K562 (cell line): ENCODE measurements at regions not wholly inside any gene's neighbourhood (a gene's known extent, or its start where the extent isn't known, plus 50 kb on each side); places are given as distances from the start of the nearest gene placed in this dataset.

Experiments
- ATAC-seq: fragments of 200-7000 bp; cut with Tn5 transposase; 3 replicates; pipeline ENCODE4 v1.9.1; 2020; ENCODE audit warnings: moderate library complexity
- BruUV-seq: library from RNA; stranded (reverse); fragments of 400-500 nt; replicated peaks from 2 replicates; lab custom pipeline; 2021; lab: Mats Ljungman, UMichigan
- CTCF ChIA-PET: fragments of 300-600 bp; formaldehyde crosslinking; extraction: SDS; loops from one replicate; lab custom pipeline; 2021; ENCODE audit warnings: low intra/inter-chr PET ratio; lab: Yijun Ruan, JAX
- POLR2A ChIA-PET: fragments of 300-600, 350-650 bp; sonication (Branson Sonifier 250); formaldehyde crosslinking; extraction: SDS; loops from one replicate; lab custom pipeline; 2021; ENCODE audit warnings: antibody characterized with exemption, inconsistent platforms; lab: Yijun Ruan, JAX
- DNase-seq, 4 experiments: peaks; one replicate each; pipeline versions ENCODE4 v3.0.0 to v3.0.0-alpha.2; 2011 to 2018; ENCODE audit warnings: low spot score in 3 of 4, mixed read lengths in 3 of 4; ENCODE audit errors: extremely low read depth in 1 of 4
- FAIRE-seq: peaks from 2 replicates; lab custom pipeline; 2011; peaks lifted over from hg19 to GRCh38; lab: Jason Lieb, UNC
- H2AFZ ChIP-seq: 2 replicates; pipeline ENCODE4 v1.6.0; 2011; ENCODE audit warnings: low read depth, low read length, control low read depth, inconsistent platforms
- H3K27ac ChIP-seq: fragments of 200-600 bp; 3 replicates; pipeline ENCODE4 v1.8.0; 2011; ENCODE audit warnings: low read depth, mild to moderate bottlenecking, control low read depth, inconsistent platforms, low read length, moderate library complexity, mixed read lengths; ENCODE audit errors: extremely low read depth
- H3K27me3 ChIP-seq, 2 experiments: fragments of 300-600 bp in 1 of 2; 2 replicates in 1 of 2; 3 replicates in 1 of 2; pipeline versions ENCODE4 v1.6.0 to v1.8.0; 2011; ENCODE audit warnings: inconsistent platforms in 2 of 2, low read length in 2 of 2, mild to moderate bottlenecking in 1 of 2, mixed read lengths in 1 of 2, moderate library complexity in 1 of 2; ENCODE audit not compliant: control insufficient read depth in 2 of 2, insufficient read depth in 2 of 2
- H3K36me3 ChIP-seq: fragments of 300-600 bp; 3 replicates; pipeline ENCODE4 v1.8.0; 2011; ENCODE audit warnings: mild to moderate bottlenecking, low read length, inconsistent platforms; ENCODE audit not compliant: control insufficient read depth, insufficient read depth
- H3K4me1 ChIP-seq, 2 experiments: fragments of 200-600 bp in 1 of 2; replicated peaks in 1 of 2; 2 replicates in 1 of 2; 3 replicates in 1 of 2; pipeline versions ENCODE4 v1.5.1 to v1.8.0; 2011; ENCODE audit warnings: inconsistent platforms in 2 of 2, low read length in 2 of 2, mild to moderate bottlenecking in 1 of 2, mixed read lengths in 1 of 2, moderate library complexity in 1 of 2; ENCODE audit not compliant: control insufficient read depth in 2 of 2, insufficient read depth in 2 of 2
- H3K4me2 ChIP-seq: 2 replicates; pipeline ENCODE4 v1.6.1; 2011; ENCODE audit warnings: low read length, control low read depth, inconsistent platforms, mixed read lengths; ENCODE audit not compliant: insufficient read depth
- H3K4me3 ChIP-seq: fragments of 200-600 bp; sonication (generic), shearing (Covaris generic); 2 replicates; pipeline ENCODE4 v1.5.1; 2016; ENCODE audit warnings: control low read depth, inconsistent platforms
- H3K79me2 ChIP-seq: fragments of 200-600 bp; 3 replicates; pipeline ENCODE4 v1.8.0; 2011; ENCODE audit warnings: low read length, inconsistent platforms; ENCODE audit not compliant: control insufficient read depth, insufficient read depth
- H3K9ac ChIP-seq, 2 experiments: 2 replicates each; pipeline versions ENCODE4 v1.6.0 to v1.6.1; 2011; ENCODE audit warnings: low read depth in 2 of 2, low read length in 2 of 2, control low read depth in 1 of 2, inconsistent platforms in 1 of 2, mild to moderate bottlenecking in 1 of 2, mixed read lengths in 1 of 2; ENCODE audit not compliant: insufficient read depth in 1 of 2
- H3K9me1 ChIP-seq: one replicate; pipeline ENCODE4 v1.6.0; 2011; ENCODE audit warnings: inconsistent platforms, mild to moderate bottlenecking, low read length, moderate library complexity; ENCODE audit not compliant: control insufficient read depth, insufficient read depth
- H3K9me3 ChIP-seq: replicated peaks from 2 replicates; pipeline ENCODE4 v1.5.1; 2011; ENCODE audit warnings: low read depth, low read length, inconsistent platforms; ENCODE audit not compliant: control insufficient read depth, insufficient read depth
- H4K20me1 ChIP-seq: replicated peaks from 2 replicates; pipeline ENCODE4 v1.6.1; 2011; ENCODE audit warnings: low read length, inconsistent platforms, mixed read lengths; ENCODE audit not compliant: control insufficient read depth, insufficient read depth
- MBD1 ChIP-seq: fragments of 250-450 bp; sonication (Bioruptor Pico); IDR thresholded peaks from 2 replicates; pipeline ENCODE4 v1.8.0; 2022; ENCODE audit warnings: inconsistent platforms
- SFPQ ChIP-seq: fragments of 200-400 bp; formaldehyde crosslinking; IDR thresholded peaks from 2 replicates; pipeline ENCODE4 v1.6.1; 2017; ENCODE audit warnings: mild to moderate bottlenecking, low read depth, low read length, moderate library complexity
- WGBS: fragments of 100-300 bp; shearing (Covaris generic); methylation state at CpG from one replicate; pipeline ENCODE4 v1.1.6; 2016; ENCODE audit warnings: low coverage, mixed read lengths; ENCODE audit not compliant: insufficient coverage; ENCODE audit errors: missing lambda C conversion rate; 5-methylcytosine and 5-hydroxymethylcytosine counted together
- in situ Hi-C: fragments of 300-500 bp; cut with MboI; formaldehyde crosslinking; loops from 4 replicates; pipeline ENCODE4 v1.15.0; 2018; ENCODE audit warnings: inconsistent platforms, mixed read lengths
- intact Hi-C: fragments of 100-400 bp; cut with micrococcal nuclease; formaldehyde crosslinking; loops from 2 replicates; pipeline ENCODE4 v1.14.2; 2022

- POLR2A ChIA-PET: no interaction called here
- H3K9ac ChIP-seq: no peak overlapping the region
- H3K79me2 ChIP-seq: no peaks in the 10 kb centered on the region
- H4K20me1 ChIP-seq: no peaks in the 10 kb centered on the region
- CTCF ChIA-PET: no interaction called here
- H3K27ac ChIP-seq: no peak overlapping the region
- no peak for DNase-seq
- in situ Hi-C loops (no loop called here), intact Hi-C loops (no loop called here)
- no peak for TF ChIP-seq MBD1
- TF ChIP-seq SFPQ: no peak
- H2AFZ ChIP-seq: no peak overlapping the region
- no peaks in the 10 kb centered on the region for H3K4me1 ChIP-seq
- no peak overlapping the region for H3K4me2 ChIP-seq
- 10% methylated on average over 3 of the region's 3 CpGs for WGBS
- no peaks in the 10 kb centered on the region for H3K9me1 ChIP-seq
- FAIRE-seq: no peak
- H3K27me3 ChIP-seq: no peaks in the 10 kb centered on the region
- no TSS peak for BruUV-seq
- H3K4me3 ChIP-seq: no peak overlapping the region
- no peaks in the 10 kb centered on the region for H3K36me3 ChIP-seq
- ATAC-seq: no peak
- H3K9me3 ChIP-seq: no peaks in the 10 kb centered on the region
These were observed 153.7 kb upstream of the VRK2 start for GRCh38 chr2:57892920-57893319.
